ENCODE measurements at regions not wholly inside any gene's neighbourhood (a gene's known extent, or its start where the extent isn't known, plus 50 kb on each side); places are given as distances from the start of the nearest gene placed in this dataset.
"Not testable (repeated sequence)": the region's sequence is repeated elsewhere in the genome, so short reads cannot be mapped to it uniquely, and the experiment has no call there.

- Histone ChIP-seq H3K36me3 (ENCODE audit: control insufficient read depth, insufficient read depth, low read length) (no peaks in the 10 kb centered on the region), H3K4me3 (ENCODE audit: low read depth, low read length) (no peak overlapping the region), H3K4me1 (ENCODE audit: control insufficient read depth, insufficient read depth, low read length) (no peaks in the 10 kb centered on the region), H3K9ac (ENCODE audit: low read length) (no peak overlapping the region), H3K9me3 (ENCODE audit: control insufficient read depth, insufficient read depth, low read depth, low read length) (no peaks in the 10 kb centered on the region), H3K27me3 (ENCODE audit: control insufficient read depth, insufficient read depth, low read length) (no peaks in the 10 kb centered on the region), H3K27ac (ENCODE audit: low read depth, low read length) (no peak overlapping the region)
Observed at GRCh38 chr5:57937501-57938173, 455.0 kb upstream of the ACTBL2 start.

DNA sequence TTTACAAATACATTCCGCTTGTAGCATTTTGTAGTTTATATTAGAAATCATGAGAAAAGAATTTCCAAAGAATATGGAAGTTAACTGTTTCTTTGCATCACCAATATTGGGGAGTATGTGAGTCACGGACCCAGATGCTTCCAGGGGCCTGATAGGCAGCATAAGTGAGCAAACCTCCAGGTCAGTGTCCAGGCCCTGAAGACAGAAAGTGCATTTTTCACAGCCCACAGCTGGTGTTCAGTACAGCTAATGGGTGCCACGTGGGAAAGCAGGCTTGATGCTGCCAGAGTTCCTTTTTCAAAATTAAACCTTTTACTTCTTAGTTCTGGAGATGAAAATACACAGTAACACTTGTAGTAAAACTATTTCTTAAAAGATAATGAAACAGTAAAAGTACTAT lies 454.4 kb upstream of the ACTBL2 start:
- no peak overlapping the region for H3K4me3 ChIP-seq (ENCODE audit: low read depth, low read length)
- H3K36me3 ChIP-seq (ENCODE audit: control insufficient read depth, insufficient read depth, low read length): no peaks in the 10 kb centered on the region
- no peak overlapping the region for H3K27ac ChIP-seq (ENCODE audit: low read depth, low read length)
- H3K9ac ChIP-seq (ENCODE audit: low read length): no peak overlapping the region
- no peaks in the 10 kb centered on the region for H3K4me1 ChIP-seq (ENCODE audit: control insufficient read depth, insufficient read depth, low read length)
- H3K9me3 ChIP-seq (ENCODE audit: control insufficient read depth, insufficient read depth, low read depth, low read length): no peaks in the 10 kb centered on the region
- no peaks in the 10 kb centered on the region for H3K27me3 ChIP-seq (ENCODE audit: control insufficient read depth, insufficient read depth, low read length)

DNA sequence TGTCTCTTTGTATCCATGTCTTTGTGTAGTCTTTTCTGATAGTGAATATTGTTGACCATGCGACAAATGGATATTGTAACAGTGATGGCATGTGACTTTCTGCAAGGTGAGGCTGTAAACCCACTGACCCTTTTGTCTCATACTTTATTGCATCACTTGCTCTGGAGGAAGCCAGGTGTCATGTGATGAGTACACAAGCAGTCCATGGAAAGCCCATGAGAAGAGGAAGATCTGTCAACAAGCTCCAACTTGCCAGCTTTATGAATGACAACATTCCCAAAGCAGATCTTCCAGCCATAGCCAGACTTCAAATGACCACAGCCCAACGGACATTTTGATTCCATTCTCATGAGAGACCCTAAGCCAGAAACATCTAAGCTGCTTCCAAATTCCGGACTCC lies 450.1 kb upstream of the ACTBL2 start:
- no peaks in the 10 kb centered on the region for H3K27me3 ChIP-seq (ENCODE audit: control insufficient read depth, insufficient read depth, low read length)
- H3K4me3 ChIP-seq (ENCODE audit: low read depth, low read length): no peak overlapping the region

DNA sequence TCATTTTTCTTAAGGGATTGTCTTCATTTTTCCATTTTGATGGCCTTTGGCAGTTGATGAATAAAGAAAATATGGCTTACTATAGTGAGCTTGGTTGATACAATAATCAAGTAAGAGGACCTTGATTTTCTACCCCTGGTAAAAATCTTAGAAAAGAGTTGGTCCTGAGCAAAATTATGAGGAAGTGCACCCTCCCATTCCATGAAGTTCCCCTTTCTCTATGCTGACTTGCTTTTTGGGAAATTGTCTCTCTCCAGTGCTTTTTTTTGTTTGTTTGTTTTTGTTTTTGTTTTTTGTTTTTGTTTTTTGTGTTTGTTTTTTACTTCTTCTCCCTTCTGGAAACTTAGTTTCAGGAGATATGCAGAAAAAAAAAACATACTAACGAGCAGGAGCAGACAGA lies 449.2 kb upstream of the ACTBL2 start:
- H3K27ac ChIP-seq (ENCODE audit: low read depth, low read length): no peak overlapping the region
- H3K4me3 ChIP-seq (ENCODE audit: low read depth, low read length): no peak overlapping the region
- no peaks in the 10 kb centered on the region for H3K4me1 ChIP-seq (ENCODE audit: control insufficient read depth, insufficient read depth, low read length)
- no peak overlapping the region for H3K9ac ChIP-seq (ENCODE audit: low read length)
- H3K9me3 ChIP-seq (ENCODE audit: control insufficient read depth, insufficient read depth, low read depth, low read length): no peaks in the 10 kb centered on the region
- H3K36me3 ChIP-seq (ENCODE audit: control insufficient read depth, insufficient read depth, low read length): no peaks in the 10 kb centered on the region
- no peaks in the 10 kb centered on the region for H3K27me3 ChIP-seq (ENCODE audit: control insufficient read depth, insufficient read depth, low read length)

More for the DNA sequence above, 450.1 kb upstream of the ACTBL2 start:
- Histone ChIP-seq H3K27ac (ENCODE audit: low read depth, low read length) (no peak overlapping the region), H3K36me3 (ENCODE audit: control insufficient read depth, insufficient read depth, low read length) (no peaks in the 10 kb centered on the region), H3K4me1 (ENCODE audit: control insufficient read depth, insufficient read depth, low read length) (no peaks in the 10 kb centered on the region), H3K9ac (ENCODE audit: low read length) (no peak overlapping the region), H3K9me3 (ENCODE audit: control insufficient read depth, insufficient read depth, low read depth, low read length) (no peaks in the 10 kb centered on the region)

- Histone ChIP-seq H3K36me3 (ENCODE audit: control insufficient read depth, insufficient read depth, low read length) (no peaks in the 10 kb centered on the region), H3K4me3 (ENCODE audit: low read depth, low read length) (no peak overlapping the region), H3K27ac (ENCODE audit: low read depth, low read length) (no peak overlapping the region), H3K9me3 (ENCODE audit: control insufficient read depth, insufficient read depth, low read depth, low read length) (no peaks in the 10 kb centered on the region), H3K9ac (ENCODE audit: low read length) (no peak overlapping the region), H3K27me3 (ENCODE audit: control insufficient read depth, insufficient read depth, low read length) (no peaks in the 10 kb centered on the region), H3K4me1 (ENCODE audit: control insufficient read depth, insufficient read depth, low read length) (no peaks in the 10 kb centered on the region)
Observed at GRCh38 chr5:57931352-57931751, 448.7 kb upstream of the ACTBL2 start.

DNA sequence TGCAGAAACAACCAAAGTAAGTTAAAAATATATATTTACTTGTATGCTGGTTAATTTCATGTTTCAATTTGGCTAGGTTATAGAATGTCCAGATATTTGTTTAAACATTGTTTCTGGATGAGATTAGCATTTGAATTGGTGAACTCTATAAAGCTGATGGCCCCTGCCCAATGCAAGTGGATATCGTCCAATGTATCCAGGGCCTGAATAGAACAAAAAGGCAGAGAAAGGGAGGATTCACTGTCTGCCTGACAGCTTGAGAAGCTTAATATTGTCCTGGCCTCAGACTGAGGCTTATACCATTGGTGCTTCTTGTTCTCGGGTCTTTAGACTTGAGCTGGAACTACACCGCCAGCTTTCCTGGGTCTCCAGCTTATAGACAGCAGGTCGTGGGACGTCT lies 446.7 kb upstream of the ACTBL2 start:
- H3K27me3 ChIP-seq (ENCODE audit: control insufficient read depth, insufficient read depth, low read length): no peaks in the 10 kb centered on the region
- H3K9me3 ChIP-seq (ENCODE audit: control insufficient read depth, insufficient read depth, low read depth, low read length): no peaks in the 10 kb centered on the region
- H3K4me1 ChIP-seq (ENCODE audit: control insufficient read depth, insufficient read depth, low read length): no peaks in the 10 kb centered on the region
- no peaks in the 10 kb centered on the region for H3K36me3 ChIP-seq (ENCODE audit: control insufficient read depth, insufficient read depth, low read length)
- no peak overlapping the region for H3K9ac ChIP-seq (ENCODE audit: low read length)
- no peak overlapping the region for H3K4me3 ChIP-seq (ENCODE audit: low read depth, low read length)
- H3K27ac ChIP-seq (ENCODE audit: low read depth, low read length): no peak overlapping the region

DNA sequence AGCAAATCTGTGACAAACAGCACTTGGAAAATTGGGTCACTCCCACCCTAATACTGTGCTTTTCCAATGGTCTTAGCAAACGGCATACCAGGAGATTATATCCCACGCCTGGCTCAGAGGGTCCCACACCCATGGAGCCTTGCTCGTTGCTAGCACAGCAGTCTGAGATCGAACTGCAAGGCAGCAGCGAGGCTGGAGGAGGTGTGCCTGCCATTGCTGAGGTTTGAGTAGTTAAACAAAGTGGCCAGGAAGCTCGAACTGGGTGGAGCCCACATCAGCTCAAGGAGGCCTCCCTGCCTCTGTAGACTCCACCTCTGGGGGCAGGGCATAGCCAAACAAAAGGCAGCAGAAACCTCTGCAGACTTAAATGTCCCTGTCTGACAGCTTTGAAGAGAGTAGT lies 440.5 kb upstream of the ACTBL2 start:
- not testable (repeated sequence) for H3K4me3 ChIP-seq (ENCODE audit: low read depth, low read length); H3K9ac ChIP-seq (ENCODE audit: low read length); H3K27ac ChIP-seq (ENCODE audit: low read depth, low read length); H3K4me1 ChIP-seq (ENCODE audit: control insufficient read depth, insufficient read depth, low read length); H3K27me3 ChIP-seq (ENCODE audit: control insufficient read depth, insufficient read depth, low read length); H3K36me3 ChIP-seq (ENCODE audit: control insufficient read depth, insufficient read depth, low read length)
- H3K9me3 ChIP-seq (ENCODE audit: control insufficient read depth, insufficient read depth, low read depth, low read length): peaks cover 11% of the 10 kb centered on the region

GRCh38 chr5:57917004-57917403 lies 434.4 kb upstream of the ACTBL2 start:
- H3K9me3 ChIP-seq (ENCODE audit: control insufficient read depth, insufficient read depth, low read depth, low read length): peaks cover under 1% of the 10 kb centered on the region; the same call in 1 of the 2 replicates
- H3K4me1 ChIP-seq (ENCODE audit: control insufficient read depth, insufficient read depth, low read length): no peaks in the 10 kb centered on the region
- no peak overlapping the region for H3K9ac ChIP-seq (ENCODE audit: low read length)
- H3K27ac ChIP-seq (ENCODE audit: low read depth, low read length): no peak overlapping the region
- no peaks in the 10 kb centered on the region for H3K27me3 ChIP-seq (ENCODE audit: control insufficient read depth, insufficient read depth, low read length)
- no peaks in the 10 kb centered on the region for H3K36me3 ChIP-seq (ENCODE audit: control insufficient read depth, insufficient read depth, low read length)
- H3K4me3 ChIP-seq (ENCODE audit: low read depth, low read length): no peak overlapping the region

- Histone ChIP-seq H3K4me3 (ENCODE audit: low read depth, low read length) (no peak overlapping the region), H3K9ac (ENCODE audit: low read length) (no peak overlapping the region), H3K27ac (ENCODE audit: low read depth, low read length) (no peak overlapping the region), H3K27me3 (ENCODE audit: control insufficient read depth, insufficient read depth, low read length) (no peaks in the 10 kb centered on the region), H3K4me1 (ENCODE audit: control insufficient read depth, insufficient read depth, low read length) (no peaks in the 10 kb centered on the region), H3K36me3 (ENCODE audit: control insufficient read depth, insufficient read depth, low read length) (no peaks in the 10 kb centered on the region), H3K9me3 (ENCODE audit: control insufficient read depth, insufficient read depth, low read depth, low read length) (no peaks in the 10 kb centered on the region)
Observed at GRCh38 chr5:57915536-57915935, 432.9 kb upstream of the ACTBL2 start.

DNA sequence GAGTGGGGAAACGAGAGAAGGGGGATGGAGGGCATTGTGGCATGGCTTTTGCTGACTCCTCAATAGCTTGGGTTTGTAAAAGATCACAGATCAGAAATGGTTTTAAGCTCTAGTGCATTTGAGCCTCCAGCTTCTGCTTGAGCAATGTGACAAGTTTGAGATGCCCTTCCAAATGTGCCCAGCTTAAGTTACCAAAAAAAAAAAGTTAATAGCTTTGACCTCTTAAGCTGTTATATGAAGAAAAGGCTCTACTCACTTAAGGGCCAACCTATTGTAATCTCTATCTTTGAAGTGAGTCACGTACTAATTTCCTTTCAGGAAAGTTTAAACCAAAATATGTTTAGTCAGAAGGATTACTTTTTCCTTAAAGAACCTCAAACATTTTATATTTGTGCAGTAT lies 428.8 kb upstream of the ACTBL2 start:
- Histone ChIP-seq H3K27ac (ENCODE audit: low read depth, low read length) (no peak overlapping the region), H3K9me3 (ENCODE audit: control insufficient read depth, insufficient read depth, low read depth, low read length) (no peaks in the 10 kb centered on the region), H3K4me3 (ENCODE audit: low read depth, low read length) (no peak overlapping the region)

DNA sequence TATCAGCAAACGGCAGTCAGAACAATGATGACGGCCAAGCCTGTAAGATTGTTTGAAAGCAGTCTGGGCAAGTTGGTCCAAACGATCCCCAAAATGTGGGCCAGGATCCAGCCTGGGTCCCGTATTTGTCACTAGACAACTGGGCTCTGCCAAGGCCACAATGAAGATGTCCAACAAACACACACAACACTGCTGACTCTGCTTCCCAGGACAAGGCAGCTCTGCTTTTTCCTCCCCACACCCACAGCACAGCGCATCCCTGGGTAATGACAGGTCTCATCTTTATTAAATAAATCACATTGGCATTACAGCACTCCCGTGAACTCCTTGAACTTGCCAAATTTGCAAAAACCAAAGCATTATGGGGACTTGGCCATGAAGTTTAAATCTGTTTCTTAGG lies 424.1 kb upstream of the ACTBL2 start:
- Histone ChIP-seq H3K4me3 (ENCODE audit: low read depth, low read length) (no peak overlapping the region), H3K36me3 (ENCODE audit: control insufficient read depth, insufficient read depth, low read length) (no peaks in the 10 kb centered on the region)

More for the DNA sequence above, 428.8 kb upstream of the ACTBL2 start:
- H3K9ac ChIP-seq (ENCODE audit: low read length): no peak overlapping the region
- H3K4me1 ChIP-seq (ENCODE audit: control insufficient read depth, insufficient read depth, low read length): no peaks in the 10 kb centered on the region
- no peaks in the 10 kb centered on the region for H3K27me3 ChIP-seq (ENCODE audit: control insufficient read depth, insufficient read depth, low read length)
- no peaks in the 10 kb centered on the region for H3K36me3 ChIP-seq (ENCODE audit: control insufficient read depth, insufficient read depth, low read length)

GRCh38 chr5:57903458-57903857 lies 420.8 kb upstream of the ACTBL2 start:
- H3K9me3 ChIP-seq (ENCODE audit: control insufficient read depth, insufficient read depth, low read depth, low read length): no peaks in the 10 kb centered on the region

More for the DNA sequence above, 424.1 kb upstream of the ACTBL2 start:
- Histone ChIP-seq H3K9ac (ENCODE audit: low read length) (no peak overlapping the region), H3K4me1 (ENCODE audit: control insufficient read depth, insufficient read depth, low read length) (no peaks in the 10 kb centered on the region), H3K27me3 (ENCODE audit: control insufficient read depth, insufficient read depth, low read length) (no peaks in the 10 kb centered on the region), H3K9me3 (ENCODE audit: control insufficient read depth, insufficient read depth, low read depth, low read length) (no peaks in the 10 kb centered on the region), H3K27ac (ENCODE audit: low read depth, low read length) (no peak overlapping the region)

More at GRCh38 chr5:57903458-57903857, 420.8 kb upstream of the ACTBL2 start:
- H3K9ac ChIP-seq (ENCODE audit: low read length): no peak overlapping the region
- no peaks in the 10 kb centered on the region for H3K4me1 ChIP-seq (ENCODE audit: control insufficient read depth, insufficient read depth, low read length)
- no peak overlapping the region for H3K27ac ChIP-seq (ENCODE audit: low read depth, low read length)
- no peak overlapping the region for H3K4me3 ChIP-seq (ENCODE audit: low read depth, low read length)
- no peaks in the 10 kb centered on the region for H3K36me3 ChIP-seq (ENCODE audit: control insufficient read depth, insufficient read depth, low read length)
- no peaks in the 10 kb centered on the region for H3K27me3 ChIP-seq (ENCODE audit: control insufficient read depth, insufficient read depth, low read length)
